Occipital lobe (tissue), 1 donor: ENCODE measurements at regions not wholly inside any gene's neighbourhood (a gene's known extent, or its start where the extent isn't known, plus 50 kb on each side); places are given as distances from the start of the nearest gene placed in this dataset.
"Not testable (repeated sequence)": the region's sequence is repeated elsewhere in the genome, so short reads cannot be mapped to it uniquely, and the experiment has no call there.

ENCODE experiments used
- DNase-seq: peaks from one replicate; lab custom pipeline; 2025; lab: John Stamatoyannopoulos, UW

DNA sequence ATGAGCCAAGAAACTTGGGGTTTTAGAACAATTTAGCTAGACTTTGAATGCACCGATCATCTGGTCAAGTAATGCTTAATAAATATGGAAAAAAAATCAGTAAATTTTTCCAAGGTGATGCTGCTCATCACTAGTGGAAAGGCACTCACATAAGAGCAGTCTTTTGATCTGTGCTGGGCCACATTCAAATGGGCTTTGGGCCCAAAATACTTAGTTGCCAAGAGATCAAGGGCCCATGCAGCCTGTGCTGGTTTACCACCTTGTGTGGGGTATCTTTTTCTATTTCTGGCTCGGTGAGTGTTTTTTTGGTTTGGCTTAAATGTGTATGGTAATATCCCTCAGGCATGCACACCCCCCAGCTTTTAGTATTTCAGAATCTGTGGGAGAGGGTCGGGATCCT is 943.2 kb downstream of the TMTC2 start:
- no peak for DNase-seq

DNA sequence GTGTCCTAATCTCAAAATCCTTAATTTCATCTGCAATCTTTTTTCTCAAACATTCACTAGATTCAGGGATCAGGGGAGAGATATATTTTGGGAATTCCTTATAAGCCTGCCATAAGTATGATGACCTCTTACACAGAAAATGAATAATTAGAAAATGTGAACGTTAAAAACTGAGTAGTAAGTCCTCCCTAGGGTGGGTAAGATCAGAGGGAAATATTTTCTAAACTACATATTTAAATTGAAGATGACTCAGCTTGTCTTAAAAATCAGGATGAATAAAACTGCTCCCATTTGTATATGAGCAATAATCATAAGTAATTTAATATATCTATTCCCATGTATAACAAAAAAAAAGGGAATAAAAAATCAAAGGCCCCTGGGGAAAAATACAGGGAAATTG is 935.5 kb downstream of the TMTC2 start:
- DNase-seq, result no peak

GRCh38 chr12:83619973-83620372 is 933.3 kb downstream of the TMTC2 start:
- no peak for DNase-seq

- DNase-seq, result no peak
Measured at GRCh38 chr12:83615152-83615551, 928.4 kb downstream of the TMTC2 start.

- DNase-seq, result no peak
Measured at GRCh38 chr12:83613586-83614110, 926.9 kb downstream of the TMTC2 start.

- no peak for DNase-seq
Measured at GRCh38 chr12:83603106-83603505, 916.4 kb downstream of the TMTC2 start.

GRCh38 chr12:83575326-83575725 is 888.6 kb downstream of the TMTC2 start:
- no peak for DNase-seq

DNA sequence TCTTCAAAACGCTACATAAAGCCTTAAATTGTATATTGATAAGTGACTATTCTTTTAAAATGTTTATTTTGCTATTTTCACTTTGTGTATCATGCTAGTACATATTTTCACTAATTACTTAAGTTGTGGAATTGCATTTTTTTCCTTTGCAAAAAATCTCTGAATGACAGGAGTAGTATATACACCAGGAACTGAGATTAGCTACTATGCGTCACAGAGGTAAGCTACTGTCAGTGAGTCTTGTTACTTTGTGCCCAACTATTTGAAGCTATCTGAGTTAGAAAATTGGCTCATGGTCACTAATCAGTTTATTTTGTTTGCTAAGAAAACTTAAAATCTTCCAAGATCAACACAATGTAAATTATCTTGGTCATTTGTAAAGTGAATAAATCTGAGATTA is 887.4 kb downstream of the TMTC2 start:
- no peak for DNase-seq

DNA sequence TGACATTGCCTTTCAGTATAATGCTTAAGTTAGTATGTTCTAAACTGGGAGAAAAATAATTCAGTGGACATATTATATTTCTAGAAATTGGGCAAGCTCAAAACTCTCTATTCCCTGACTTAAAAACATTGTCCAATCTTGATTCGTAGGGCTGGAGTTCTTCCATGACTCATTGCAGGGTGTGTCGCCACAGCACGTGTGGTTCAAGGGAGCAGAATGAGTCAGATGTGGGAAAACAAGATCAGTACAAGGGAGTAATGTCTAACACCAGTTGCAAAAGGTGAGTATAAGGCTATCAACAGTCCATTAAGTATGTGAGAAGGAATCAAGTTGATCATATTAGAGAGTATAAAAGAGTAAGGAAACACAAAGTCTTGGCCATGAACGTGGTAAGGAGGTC is 887.0 kb downstream of the TMTC2 start:
- no peak for DNase-seq

- DNase-seq, result no peak
Measured at GRCh38 chr12:83559650-83560049, 872.9 kb downstream of the TMTC2 start.

DNA sequence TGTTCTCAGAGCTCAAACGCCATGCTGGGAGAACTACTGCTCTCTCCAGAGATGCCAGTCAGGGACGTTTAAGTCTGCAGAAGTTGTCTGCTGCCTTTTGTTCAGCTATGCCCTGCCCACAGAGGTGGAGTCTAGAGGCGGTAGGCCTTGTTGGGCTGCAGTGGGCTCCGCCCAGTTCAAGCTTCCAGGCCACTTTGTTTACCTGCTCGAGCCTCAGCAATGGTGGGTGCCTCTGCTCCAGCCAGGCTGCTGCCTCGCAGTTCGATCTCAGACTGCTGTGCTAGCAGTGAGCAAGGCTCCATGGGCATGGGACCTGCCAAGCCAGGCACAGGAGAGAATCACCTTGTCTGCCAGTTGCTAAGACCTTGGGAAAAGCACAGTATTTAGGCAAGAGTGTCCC is 869.3 kb downstream of the TMTC2 start:
- DNase-seq, result not testable (repeated sequence)

DNA sequence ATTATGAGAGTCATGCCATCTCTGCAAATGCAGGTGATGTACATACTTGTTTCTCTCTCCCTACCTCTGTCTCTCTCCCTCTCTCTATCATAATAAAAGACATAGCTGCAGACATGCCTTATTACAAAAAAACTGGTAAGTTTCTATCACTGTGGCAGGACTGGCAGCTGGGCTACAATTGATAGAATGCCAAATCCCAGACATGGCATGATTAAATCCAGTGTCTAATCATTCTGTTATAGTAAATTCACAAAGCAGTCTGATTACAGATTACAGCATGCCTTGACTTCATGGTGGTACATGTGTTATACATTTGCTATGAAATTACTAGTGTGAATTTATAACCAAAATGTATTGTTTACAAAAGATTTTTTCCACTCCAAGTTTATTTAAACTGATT is 854.7 kb downstream of the TMTC2 start:
- DNase-seq, result no peak

DNA sequence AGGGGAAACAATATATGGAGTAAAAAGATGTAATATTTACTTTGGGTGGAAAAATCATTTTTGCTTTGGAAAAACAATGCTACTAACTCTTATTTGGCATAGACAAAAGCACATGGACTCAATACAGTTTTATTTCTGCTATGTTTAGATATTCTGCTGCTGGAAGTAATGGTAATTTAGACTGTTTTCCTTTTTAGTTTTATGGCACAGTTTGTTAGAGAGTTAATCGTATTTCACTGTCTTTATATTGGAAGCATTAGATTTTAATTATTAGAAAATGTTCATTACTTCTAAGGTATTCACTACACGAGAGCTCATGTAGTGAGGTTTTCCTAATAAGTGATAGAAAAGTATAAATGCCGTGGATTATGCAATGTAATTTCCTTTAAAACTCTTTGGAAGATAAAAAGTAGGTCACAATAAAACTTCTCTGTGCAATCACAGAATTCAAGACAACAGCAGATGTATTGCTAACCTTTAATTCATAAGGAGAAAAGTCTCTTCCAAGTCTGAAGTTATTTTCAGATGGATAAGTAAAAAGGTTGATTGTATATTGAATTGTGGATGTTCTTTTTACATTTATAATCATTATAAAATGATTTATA is 851.8 kb downstream of the TMTC2 start:
- DNase-seq, result no peak

DNA sequence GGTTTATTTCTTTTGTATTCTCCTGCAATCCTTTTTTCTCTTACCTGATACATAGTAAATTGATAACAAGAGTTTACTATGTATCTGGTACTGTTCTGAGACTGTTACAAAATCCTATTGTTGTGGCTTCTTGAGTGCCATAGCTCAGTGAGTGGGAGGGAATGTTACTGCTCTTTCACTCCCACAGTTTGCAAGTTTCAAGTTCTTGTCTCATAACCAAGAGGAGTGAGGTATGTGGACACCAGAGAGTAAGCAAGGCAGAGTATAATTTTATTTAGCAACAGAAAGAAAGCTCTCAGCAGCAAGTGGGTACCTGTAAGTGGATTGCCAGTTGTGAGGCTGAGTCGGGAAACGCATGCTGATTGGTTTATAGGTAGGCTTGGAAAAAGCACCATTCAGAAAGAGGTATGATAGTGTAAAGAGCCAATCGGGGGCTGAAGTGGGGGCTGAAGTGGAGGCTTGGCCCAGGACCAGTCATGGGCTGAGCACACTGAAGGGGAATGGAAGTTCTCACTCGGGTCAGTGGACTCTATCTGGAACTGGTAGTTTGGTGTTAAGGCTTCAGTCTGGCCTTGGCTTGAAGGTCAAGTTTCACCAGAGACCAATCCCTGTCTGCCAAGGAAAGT is 850.8 kb downstream of the TMTC2 start:
- DNase-seq, result no peak

GRCh38 chr12:83536496-83536895 is 849.8 kb downstream of the TMTC2 start:
- DNase-seq, result no peak

- no peak for DNase-seq
Measured at GRCh38 chr12:83528571-83528970, 841.9 kb downstream of the TMTC2 start.

GRCh38 chr12:83527810-83528209 is 841.1 kb downstream of the TMTC2 start:
- no peak for DNase-seq

- DNase-seq, result no peak
Measured at GRCh38 chr12:83515306-83516026, 828.8 kb downstream of the TMTC2 start.

DNA sequence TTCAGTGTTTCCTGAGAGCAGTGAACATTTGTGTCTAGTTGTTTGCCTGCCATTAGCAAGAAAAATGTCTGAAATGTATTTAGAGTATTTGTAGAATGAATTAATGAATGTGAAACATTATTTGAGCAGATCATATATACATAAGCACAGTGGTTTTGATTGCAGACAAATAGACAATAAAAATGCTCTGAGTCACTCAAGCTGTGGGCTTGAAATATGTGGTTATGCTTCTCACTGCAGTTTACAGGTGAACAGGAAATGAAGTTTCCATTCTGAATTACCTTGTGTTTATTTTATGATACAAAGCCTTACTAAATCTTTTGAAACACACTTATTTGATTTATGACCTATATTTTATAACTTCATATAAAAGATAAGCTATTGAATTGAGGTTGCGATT is 827.7 kb downstream of the TMTC2 start:
- DNase-seq, result no peak

DNA sequence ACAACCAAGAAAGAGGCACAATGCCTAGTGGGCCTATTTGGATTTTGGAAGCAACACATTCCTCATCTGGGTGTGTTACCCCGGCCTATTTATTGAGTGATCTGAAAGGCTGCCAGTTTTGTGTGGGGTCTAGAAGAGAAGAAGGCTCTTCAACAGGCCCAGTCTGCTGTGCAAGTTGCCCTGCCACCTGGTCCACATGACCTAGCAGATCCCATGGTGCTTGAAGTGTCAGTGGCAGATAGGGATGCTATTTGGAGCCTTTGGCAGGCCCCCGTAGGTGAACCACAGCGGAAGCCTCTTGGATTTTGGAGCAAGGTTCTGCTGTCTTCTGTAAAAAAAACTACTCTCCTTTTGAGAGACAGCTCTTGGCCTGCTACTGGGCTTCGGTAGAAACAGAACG is 820.1 kb downstream of the TMTC2 start:
- no peak for DNase-seq

GRCh38 chr12:83505586-83505985 is 818.9 kb downstream of the TMTC2 start:
- no peak for DNase-seq

DNA sequence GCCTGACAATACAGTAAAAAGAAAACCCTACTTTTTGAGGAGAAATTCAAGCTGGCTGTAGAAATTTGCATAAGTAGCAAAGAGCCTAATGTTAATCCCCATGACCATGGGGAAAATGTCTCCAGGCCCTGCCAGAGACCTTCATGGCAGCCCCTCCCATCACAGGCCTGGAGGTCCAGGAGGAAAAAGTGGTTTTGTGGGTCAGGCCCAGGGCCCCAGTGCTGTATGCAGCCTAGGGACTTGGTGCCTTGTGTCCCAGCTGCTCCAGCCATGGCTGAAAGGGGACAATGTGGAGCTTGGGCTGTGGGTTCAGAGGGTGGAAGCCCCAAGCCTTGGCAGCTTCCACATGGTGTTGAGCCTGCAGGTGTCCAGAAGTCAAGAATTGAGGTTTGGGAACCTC is 813.2 kb downstream of the TMTC2 start:
- DNase-seq, result not testable (repeated sequence)

DNA sequence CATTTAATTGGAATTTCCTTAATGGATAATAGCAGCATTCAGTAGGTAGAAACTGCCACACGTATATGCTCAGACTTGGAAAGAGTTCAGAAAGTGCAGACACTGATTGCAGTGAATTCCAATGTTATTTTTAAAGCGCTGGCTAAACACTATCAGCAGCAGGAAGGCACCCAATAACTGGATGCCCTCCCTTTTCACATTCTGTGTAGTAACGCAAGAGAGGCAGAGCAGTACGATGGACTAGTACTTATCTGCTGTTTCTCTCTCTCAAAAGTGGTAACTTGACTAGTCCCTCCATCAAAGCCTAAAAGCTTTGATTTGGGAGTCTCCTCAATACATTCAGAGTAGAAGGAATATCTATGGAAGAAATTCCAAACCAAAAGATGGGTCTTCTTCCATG is 791.0 kb downstream of the TMTC2 start:
- no peak for DNase-seq
